ENCODE measurements at regions not wholly inside any gene's neighbourhood (a gene's known extent, or its start where the extent isn't known, plus 50 kb on each side); places are given as distances from the start of the nearest gene placed in this dataset.

DNA sequence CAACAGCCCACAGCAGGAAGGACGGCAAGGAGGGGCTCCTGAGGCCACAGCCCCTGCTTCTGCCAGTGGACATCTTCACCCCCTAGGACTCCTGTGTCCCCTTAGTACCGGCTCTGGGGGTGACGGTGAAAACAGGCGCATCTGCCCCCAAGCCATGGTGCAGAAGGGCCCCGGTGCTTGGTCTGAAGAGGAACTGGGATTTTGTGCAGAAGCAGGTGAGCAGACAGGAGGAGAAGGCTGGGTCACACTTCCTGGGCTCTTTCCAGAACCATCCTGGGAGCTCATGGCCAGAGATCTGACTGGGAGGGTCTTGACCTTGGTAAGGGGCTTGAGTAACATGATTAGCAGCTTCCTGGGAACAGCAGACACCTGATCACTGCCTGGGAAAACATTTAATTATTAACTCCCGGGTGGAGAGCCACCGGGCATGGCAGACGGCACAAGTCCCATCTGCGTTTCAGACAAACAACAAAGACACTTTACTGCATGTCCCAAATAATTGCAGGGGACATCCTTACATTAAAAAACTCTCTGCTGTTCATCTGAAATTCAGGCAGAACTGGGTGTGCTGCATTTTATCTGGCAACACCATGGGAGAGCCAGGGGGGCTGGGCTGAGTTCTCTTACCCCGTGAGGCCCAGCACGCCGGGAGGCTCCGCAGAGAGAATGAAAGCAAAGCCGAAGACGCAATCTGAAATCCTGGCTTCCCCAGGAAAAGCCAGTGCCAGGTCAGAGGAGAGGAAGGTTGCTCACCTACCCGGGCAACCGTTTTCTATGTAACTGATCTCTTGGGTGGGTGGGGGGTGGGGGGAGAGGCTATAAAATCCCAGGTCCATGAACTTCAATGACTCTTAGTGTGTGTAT, 1542.8 kb downstream of the TSPY10 start:
- H3K4me3 ChIP-seq (replicated peaks in 1 of 3; ENCODE audit: insufficient read depth in 1 of 3, low read depth in 2 of 3, low read length in 3 of 3): peak overlapping the region; percentile 40 to 52 (median 42); a peak in 5 of 6 replicates
- H3K79me2 ChIP-seq (ENCODE audit: insufficient read depth, low read length): no peaks in the 10 kb centered on the region
- ATAC-seq: peak; percentile 68
- TF ChIP-seq, protein P1, sequence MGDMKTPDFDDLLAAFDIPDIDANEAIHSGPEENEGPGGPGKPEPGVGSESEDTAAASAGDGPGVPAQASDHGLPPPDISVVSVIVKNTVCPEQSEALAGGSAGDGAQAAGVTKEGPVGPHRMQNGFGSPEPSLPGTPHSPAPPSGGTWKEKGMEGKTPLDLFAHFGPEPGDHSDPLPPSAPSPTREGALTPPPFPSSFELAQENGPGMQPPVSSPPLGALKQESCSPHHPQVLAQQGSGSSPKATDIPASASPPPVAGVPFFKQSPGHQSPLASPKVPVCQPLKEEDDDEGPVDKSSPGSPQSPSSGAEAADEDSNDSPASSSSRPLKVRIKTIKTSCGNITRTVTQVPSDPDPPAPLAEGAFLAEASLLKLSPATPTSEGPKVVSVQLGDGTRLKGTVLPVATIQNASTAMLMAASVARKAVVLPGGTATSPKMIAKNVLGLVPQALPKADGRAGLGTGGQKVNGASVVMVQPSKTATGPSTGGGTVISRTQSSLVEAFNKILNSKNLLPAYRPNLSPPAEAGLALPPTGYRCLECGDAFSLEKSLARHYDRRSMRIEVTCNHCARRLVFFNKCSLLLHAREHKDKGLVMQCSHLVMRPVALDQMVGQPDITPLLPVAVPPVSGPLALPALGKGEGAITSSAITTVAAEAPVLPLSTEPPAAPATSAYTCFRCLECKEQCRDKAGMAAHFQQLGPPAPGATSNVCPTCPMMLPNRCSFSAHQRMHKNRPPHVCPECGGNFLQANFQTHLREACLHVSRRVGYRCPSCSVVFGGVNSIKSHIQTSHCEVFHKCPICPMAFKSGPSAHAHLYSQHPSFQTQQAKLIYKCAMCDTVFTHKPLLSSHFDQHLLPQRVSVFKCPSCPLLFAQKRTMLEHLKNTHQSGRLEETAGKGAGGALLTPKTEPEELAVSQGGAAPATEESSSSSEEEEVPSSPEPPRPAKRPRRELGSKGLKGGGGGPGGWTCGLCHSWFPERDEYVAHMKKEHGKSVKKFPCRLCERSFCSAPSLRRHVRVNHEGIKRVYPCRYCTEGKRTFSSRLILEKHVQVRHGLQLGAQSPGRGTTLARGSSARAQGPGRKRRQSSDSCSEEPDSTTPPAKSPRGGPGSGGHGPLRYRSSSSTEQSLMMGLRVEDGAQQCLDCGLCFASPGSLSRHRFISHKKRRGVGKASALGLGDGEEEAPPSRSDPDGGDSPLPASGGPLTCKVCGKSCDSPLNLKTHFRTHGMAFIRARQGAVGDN (CRISPR knock-in tag; IDR thresholded peaks at IDR 0.05): peak; percentile 86
- no peak for TF ChIP-seq ZBTB4 (CRISPR knock-in tag; IDR thresholded peaks at IDR 0.05; ENCODE audit: borderline replicate concordance)
- TF ChIP-seq RNF2 (conservative IDR thresholded peaks at IDR 0.05; ENCODE audit: low read depth): no peak
- TF ChIP-seq RARA (CRISPR knock-in tag; IDR thresholded peaks at IDR 0.05): peak; percentile 56
- no peak for TF ChIP-seq GATA4 (IDR thresholded peaks at IDR 0.05; ENCODE audit: borderline replicate concordance, low read depth)
- TF ChIP-seq NFYC (CRISPR knock-in tag; IDR thresholded peaks at IDR 0.05): no peak
- TF ChIP-seq, protein P2, sequence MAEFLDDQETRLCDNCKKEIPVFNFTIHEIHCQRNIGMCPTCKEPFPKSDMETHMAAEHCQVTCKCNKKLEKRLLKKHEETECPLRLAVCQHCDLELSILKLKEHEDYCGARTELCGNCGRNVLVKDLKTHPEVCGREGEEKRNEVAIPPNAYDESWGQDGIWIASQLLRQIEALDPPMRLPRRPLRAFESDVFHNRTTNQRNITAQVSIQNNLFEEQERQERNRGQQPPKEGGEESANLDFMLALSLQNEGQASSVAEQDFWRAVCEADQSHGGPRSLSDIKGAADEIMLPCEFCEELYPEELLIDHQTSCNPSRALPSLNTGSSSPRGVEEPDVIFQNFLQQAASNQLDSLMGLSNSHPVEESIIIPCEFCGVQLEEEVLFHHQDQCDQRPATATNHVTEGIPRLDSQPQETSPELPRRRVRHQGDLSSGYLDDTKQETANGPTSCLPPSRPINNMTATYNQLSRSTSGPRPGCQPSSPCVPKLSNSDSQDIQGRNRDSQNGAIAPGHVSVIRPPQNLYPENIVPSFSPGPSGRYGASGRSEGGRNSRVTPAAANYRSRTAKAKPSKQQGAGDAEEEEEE (CRISPR knock-in tag; IDR thresholded peaks at IDR 0.05; ENCODE audit: borderline replicate concordance): no peak
- TF ChIP-seq MIXL1 (CRISPR knock-in tag; IDR thresholded peaks at IDR 0.05): no peak
- TF ChIP-seq DRAP1 (CRISPR knock-in tag; IDR thresholded peaks at IDR 0.05): no peak
- no peak for TF ChIP-seq NR2F1 (CRISPR knock-in tag; IDR thresholded peaks at IDR 0.05)
- TF ChIP-seq THYN1 (CRISPR knock-in tag; IDR thresholded peaks at IDR 0.05; ENCODE audit: borderline replicate concordance, low read depth): no peak
- TF ChIP-seq E2F2 (CRISPR knock-in tag; IDR thresholded peaks at IDR 0.05; ENCODE audit: borderline replicate concordance): no peak

More for the DNA sequence above, 1542.8 kb downstream of the TSPY10 start:
- peak overlapping the region; percentile 79 for H3K4me2 ChIP-seq (ENCODE audit: low read depth, low read length)
- WGBS (ENCODE audit: low lambda C conversion rate): no CpG with 5 or more reads among the region's 17 CpGs
- intact Hi-C loops (cut with micrococcal nuclease; ENCODE audit: unreplicated experiment): no loop called here
- ChIA-PET POLR2A (no interaction called here), CTCF (ENCODE audit: low intra/inter-chr PET ratio, low total read pairs) (no interaction called here)
- H3K27me3 ChIP-seq (ENCODE audit: control insufficient read depth in 1 of 2, insufficient read depth in 2 of 2, low read length in 2 of 2): no peaks in the 10 kb centered on the region
- H3K4me1 ChIP-seq (ENCODE audit: insufficient read depth, low read length): peaks cover 50% of the 10 kb centered on the region
- peak; percentile 34 for DNase-seq (ENCODE audit: low spot score)
- BruUV-seq (replicated peaks): TSS peak; percentile 95
- H2AFZ ChIP-seq (ENCODE audit: low read length): no peak overlapping the region
- in situ Hi-C loops (cut with HindIII; ENCODE audit: extremely low pct_ligation_motif_present, low pct_unique_long_range_greater_than_20kb): no loop called here
- H3K9ac ChIP-seq (ENCODE audit: insufficient read depth, low read depth, low read length): peak overlapping the region; percentile 67
- peak; percentile 34 for FAIRE-seq
- H3K36me3 ChIP-seq (replicated peaks in 1 of 2; ENCODE audit: control insufficient read depth in 1 of 2, insufficient read depth in 2 of 2, low read length in 2 of 2): no peaks in the 10 kb centered on the region
- no peaks in the 10 kb centered on the region for H4K20me1 ChIP-seq (ENCODE audit: insufficient read depth, low read length)
- no peaks in the 10 kb centered on the region for H3K9me3 ChIP-seq (ENCODE audit: low read length)
- H3K27ac ChIP-seq (ENCODE audit: extremely low read length, insufficient read depth, low read length): peak overlapping the region; percentile 91

Measured in HepG2 (cell line).